SK-N-SH (cell line): ENCODE measurements at regions not wholly inside any gene's neighbourhood (a gene's known extent, or its start where the extent isn't known, plus 50 kb on each side); places are given as distances from the start of the nearest gene placed in this dataset.

ENCODE experiments used
- CTCF ChIA-PET: fragments of 300-600, 350-600 bp; formaldehyde crosslinking; extraction: SDS; loops from one replicate; lab custom pipeline; 2021; lab: Yijun Ruan, JAX
- POLR2A ChIA-PET: fragments of 350-600 bp; sonication (Branson Sonifier 250); formaldehyde crosslinking; extraction: SDS; loops from one replicate; lab custom pipeline; 2020; ENCODE audit warnings: antibody characterized with exemption, inconsistent platforms; lab: Yijun Ruan, JAX
- DNase-seq: peaks from one replicate; pipeline ENCODE4 v3.0.0; 2012
- H2AFZ ChIP-seq: fragments of 200-600 bp; sonication (generic); 2 replicates; pipeline ENCODE4 v1.8.1; 2016; ENCODE audit warnings: antibody characterized with exemption, mild to moderate bottlenecking, low read depth
- H3F3A ChIP-seq: fragments of 200-600 bp; sonication (generic); replicated peaks from 2 replicates; pipeline ENCODE3; 2016; ENCODE audit warnings: antibody characterized with exemption, mild to moderate bottlenecking; ENCODE audit not compliant: insufficient read depth
- H3K27ac ChIP-seq, 2 experiments: fragments of 200-500 bp in 1 of 2; fragments of 200-600 bp in 1 of 2; sonication (Bioruptor generic) in 1 of 2; sonication (generic), shearing (Covaris generic) in 1 of 2; 2 replicates each; pipeline versions ENCODE4 v1.5.1 to v1.6.1; 2014 to 2016; ENCODE audit warnings: low read depth in 2 of 2, inconsistent platforms in 1 of 2, low read length in 1 of 2, mild to moderate bottlenecking in 1 of 2, mixed read lengths in 1 of 2
- H3K27me3 ChIP-seq: fragments of 200-600 bp; sonication (generic), shearing (Covaris generic); 2 replicates; pipeline ENCODE4 v1.6.1; 2016; ENCODE audit warnings: mixed run types; ENCODE audit not compliant: insufficient read depth
- H3K36me3 ChIP-seq, 2 experiments: fragments of 200-500 bp in 1 of 2; fragments of 200-600 bp in 1 of 2; sonication (Bioruptor generic) in 1 of 2; sonication (generic) in 1 of 2; replicated peaks in 1 of 2; 2 replicates each; pipeline versions ENCODE3 to v1.5.1; 2014 to 2016; ENCODE audit warnings: low read length in 1 of 2, mild to moderate bottlenecking in 1 of 2; ENCODE audit not compliant: insufficient read depth in 2 of 2, control insufficient read depth in 1 of 2
- H3K4me1 ChIP-seq, 2 experiments: fragments of 200-500 bp in 1 of 2; fragments of 200-600 bp in 1 of 2; sonication (Bioruptor generic) in 1 of 2; sonication (generic), shearing (Covaris generic) in 1 of 2; 2 replicates each; pipeline versions ENCODE4 v1.5.1 to v1.6.1; 2014 to 2016; ENCODE audit warnings: low read depth in 1 of 2, low read length in 1 of 2, mixed run types in 1 of 2; ENCODE audit not compliant: insufficient read depth in 2 of 2, control insufficient read depth in 1 of 2
- H3K4me2 ChIP-seq: fragments of 200-600 bp; sonication (generic), shearing (Covaris generic); 2 replicates; pipeline ENCODE4 v1.6.1; 2017; ENCODE audit warnings: mixed run types
- H3K4me3 ChIP-seq, 2 experiments: fragments of 200-500 bp in 1 of 2; fragments of 200-600 bp in 1 of 2; sonication (Bioruptor generic) in 1 of 2; sonication (generic), shearing (Covaris generic) in 1 of 2; 2 replicates each; pipeline versions ENCODE4 v1.5.1 to v1.8.1; 2014 to 2016; ENCODE audit warnings: low read depth in 2 of 2, inconsistent platforms in 1 of 2, low read length in 1 of 2, mild to moderate bottlenecking in 1 of 2, mixed read lengths in 1 of 2, moderate library complexity in 1 of 2
- H3K79me2 ChIP-seq: fragments of 200-600 bp; sonication (generic); 2 replicates; pipeline ENCODE4 v1.8.1; 2017; ENCODE audit warnings: mild to moderate bottlenecking; ENCODE audit not compliant: insufficient read depth
- H3K9ac ChIP-seq: fragments of 200-600 bp; sonication (generic); 2 replicates; pipeline ENCODE4 v1.6.1; 2017; ENCODE audit warnings: mixed run types
- H3K9me2 ChIP-seq: fragments of 200-600 bp; sonication (generic); 2 replicates; pipeline ENCODE4 v1.6.1; 2017; ENCODE audit warnings: mixed run types
- H3K9me3 ChIP-seq: fragments of 200-600 bp; sonication (generic); 2 replicates; pipeline ENCODE4 v1.6.1; 2017; ENCODE audit warnings: mixed run types, mild to moderate bottlenecking, moderate library complexity
- H4K20me1 ChIP-seq: fragments of 200-600 bp; sonication (generic); 2 replicates; pipeline ENCODE4 v1.6.1; 2017; ENCODE audit warnings: mild to moderate bottlenecking, mixed run types; ENCODE audit not compliant: insufficient read depth
- ELF1 ChIP-seq: IDR thresholded peaks from 2 replicates; pipeline ENCODE4 v1.4.0; 2012
- EP300 ChIP-seq, 2 experiments: IDR thresholded peaks; 2 replicates each; pipeline versions ENCODE4 v1.4.0 to v1.6.1; 2012; ENCODE audit warnings: borderline replicate concordance in 1 of 2, low read depth in 1 of 2, low read length in 1 of 2
- EZH2phosphoT487 ChIP-seq: fragments of 200-600 bp; sonication (generic); IDR thresholded peaks from 2 replicates; pipeline ENCODE4 v1.6.1; 2017; ENCODE audit warnings: low read depth, mixed run types, mild to moderate bottlenecking, antibody characterized with exemption, moderate library complexity, borderline replicate concordance
- FOSL2 ChIP-seq: IDR thresholded peaks from 2 replicates; pipeline ENCODE4 v1.4.0; 2012; ENCODE audit warnings: low read depth, mild to moderate bottlenecking, moderate library complexity, borderline replicate concordance
- FOXJ3 ChIP-seq: sonication (generic); formaldehyde crosslinking; IDR thresholded peaks from 2 replicates; pipeline ENCODE4 v1.5.1; 2020; ENCODE audit warnings: mild to moderate bottlenecking, missing genetic modification reagents
- FOXM1 ChIP-seq: IDR thresholded peaks from 2 replicates; pipeline ENCODE4 v1.4.0; 2012; ENCODE audit warnings: low read depth, mild to moderate bottlenecking
- GATA2 ChIP-seq: sonication (generic); formaldehyde crosslinking; IDR thresholded peaks from 2 replicates; pipeline ENCODE4 v1.5.0; 2020; ENCODE audit warnings: mild to moderate bottlenecking, missing genetic modification reagents
- MAX ChIP-seq: IDR thresholded peaks from 2 replicates; pipeline ENCODE4 v1.4.0; 2012; ENCODE audit warnings: low read depth
- NFIC ChIP-seq: IDR thresholded peaks from 2 replicates; pipeline ENCODE4 v1.4.0; 2012; ENCODE audit warnings: borderline replicate concordance
- NRF1 ChIP-seq: IDR thresholded peaks from 2 replicates; pipeline ENCODE4 v1.6.1; 2012; ENCODE audit warnings: low read depth, mild to moderate bottlenecking, low read length
- PBX3 ChIP-seq: IDR thresholded peaks from 2 replicates; pipeline ENCODE4; 2012
- RAD21 ChIP-seq: IDR thresholded peaks from 2 replicates; pipeline ENCODE4 v1.6.1; 2012; ENCODE audit warnings: mild to moderate bottlenecking, low read length
- RCOR1 ChIP-seq: fragments of 150-350 bp; IDR thresholded peaks from 2 replicates; pipeline ENCODE4 v1.6.1; 2017; ENCODE audit warnings: antibody characterized with exemption, low read length
- REST ChIP-seq: IDR thresholded peaks from 2 replicates; pipeline ENCODE4 v1.6.1; 2012; ENCODE audit warnings: mild to moderate bottlenecking, low read depth, low read length, moderate library complexity
- RXRA ChIP-seq: IDR thresholded peaks from 2 replicates; pipeline ENCODE4 v1.4.0; 2012; ENCODE audit warnings: low read depth, mild to moderate bottlenecking, borderline replicate concordance
- SIN3A ChIP-seq: IDR thresholded peaks from 2 replicates; pipeline ENCODE4 v1.6.1; 2012; ENCODE audit warnings: low read depth, mild to moderate bottlenecking, low read length, moderate library complexity, borderline replicate concordance
- TAF1 ChIP-seq: IDR thresholded peaks from 2 replicates; pipeline ENCODE4 v1.6.1; 2012; ENCODE audit warnings: low read depth, mild to moderate bottlenecking, low read length, moderate library complexity, borderline replicate concordance
- YY1 ChIP-seq: IDR thresholded peaks from 2 replicates; pipeline ENCODE4 v1.4.0; 2012; ENCODE audit warnings: low read depth, mild to moderate bottlenecking
- ZBTB33 ChIP-seq: IDR thresholded peaks from 2 replicates; pipeline ENCODE4 v1.4.0; 2012; ENCODE audit warnings: low read depth, borderline replicate concordance
- WGBS: methylation state at CpG from one replicate; pipeline ENCODE4 v1.1.6; 2017; ENCODE audit warnings: low lambda C conversion rate; 5-methylcytosine and 5-hydroxymethylcytosine counted together

GRCh38 chr7:109695419-109695818 lies 1125.7 kb downstream of the DNAJB9 start (continued):
- no peak for TF ChIP-seq NFIC
- TF ChIP-seq FOXM1 = no peak
- no peak for TF ChIP-seq EP300 (IDR thresholded peaks at IDR 0.05; ENCODE audit: borderline replicate concordance in 1 of 2, low read depth in 1 of 2, low read length in 1 of 2)
- TF ChIP-seq NRF1 = no peak
- TF ChIP-seq RXRA = no peak
- TF ChIP-seq ELF1 = no peak
- no peak for TF ChIP-seq GATA2 (CRISPR knock-in tag)
- no peak for TF ChIP-seq MAX
- no peak for TF ChIP-seq SIN3A
- TF ChIP-seq RCOR1 = no peak
- TF ChIP-seq, all 33 proteins: peak for 0

- no peak for TF ChIP-seq PBX3
- TF ChIP-seq RAD21 = peak; percentile 12; the same call in 1 of the 2 replicates
- peak in 1 of 2 experiments; percentile 74; a peak in 2 of 4 replicates for TF ChIP-seq EP300 (IDR thresholded peaks at IDR 0.05; ENCODE audit: borderline replicate concordance in 1 of 2, low read depth in 1 of 2, low read length in 1 of 2)
- TF ChIP-seq, all 33 proteins: peak for 2
- Histone ChIP-seq H3K9me2 (no peaks in the 10 kb centered on the region), H3K36me3 (no peaks in the 10 kb centered on the region), H3F3A (no peaks in the 10 kb centered on the region), H3K27me3 (no peaks in the 10 kb centered on the region), H3K79me2 (no peaks in the 10 kb centered on the region), H3K9me3 (0 out of 2 replicates have a peak, but pooled peaks cover 6% of the 10 kb centered on the region), H3K27ac (peak overlapping the region in 1 of 2 experiments; percentile 75; a peak in 1 of 4 replicates), H2AFZ (no peak overlapping the region), H3K4me2 (no peak overlapping the region), H3K9ac (no peak overlapping the region), H3K4me1 (peaks cover 0 to 15% of the 10 kb centered on the region in 2 experiments; a peak in 1 of 4 replicates), H4K20me1 (no peaks in the 10 kb centered on the region), H3K4me3 (no peak overlapping the region)
- WGBS = 26% methylated on average over 1 of the region's 1 CpG
- POLR2A ChIA-PET = no interaction called here
- DNase-seq = no peak
- CTCF ChIA-PET = no interaction called here
These were observed 1127.0 kb downstream of the DNAJB9 start for GRCh38 chr7:109696723-109697122.

GRCh38 chr7:109699661-109700060 lies 1130.0 kb downstream of the DNAJB9 start:
- Histone ChIP-seq H3K9ac (no peak overlapping the region), H3K27ac (no peak overlapping the region), H3F3A (no peaks in the 10 kb centered on the region), H2AFZ (no peak overlapping the region), H3K9me3 (0 out of 2 replicates have a peak, but pooled peaks cover 6% of the 10 kb centered on the region), H3K36me3 (no peaks in the 10 kb centered on the region), H3K9me2 (no peaks in the 10 kb centered on the region), H3K4me2 (no peak overlapping the region), H3K4me1 (peaks cover 0 to 7% of the 10 kb centered on the region in 2 experiments; a peak in 1 of 4 replicates), H3K4me3 (no peak overlapping the region), H3K79me2 (no peaks in the 10 kb centered on the region), H4K20me1 (no peaks in the 10 kb centered on the region), H3K27me3 (no peaks in the 10 kb centered on the region)
- no peak for DNase-seq
- ChIA-PET POLR2A (no interaction called here), CTCF (interaction anchor here (0.9 kb wide), 1 partner anchor 1031 kb away, joined by 6 read pairs; no protein-coding TSS in a partner anchor)
- 23% methylated on average over 3 of the region's 3 CpGs for WGBS
- no peak for TF ChIP-seq GATA2 (CRISPR knock-in tag)
- no peak for TF ChIP-seq REST
- TF ChIP-seq EZH2phosphoT487 = no peak
- no peak for TF ChIP-seq ZBTB33
- TF ChIP-seq SIN3A = no peak
- no peak for TF ChIP-seq MAX
- TF ChIP-seq FOXJ3 (CRISPR knock-in tag) = no peak
- no peak for TF ChIP-seq YY1
- no peak for TF ChIP-seq NFIC
- no peak for TF ChIP-seq RCOR1
- TF ChIP-seq TAF1 = no peak
- TF ChIP-seq FOSL2 = no peak
